ENCODE measurements at regions not wholly inside any gene's neighbourhood (a gene's known extent, or its start where the extent isn't known, plus 50 kb on each side); places are given as distances from the start of the nearest gene placed in this dataset.
"Not testable (repeated sequence)": the region's sequence is repeated elsewhere in the genome, so short reads cannot be mapped to it uniquely, and the experiment has no call there.

DNA sequence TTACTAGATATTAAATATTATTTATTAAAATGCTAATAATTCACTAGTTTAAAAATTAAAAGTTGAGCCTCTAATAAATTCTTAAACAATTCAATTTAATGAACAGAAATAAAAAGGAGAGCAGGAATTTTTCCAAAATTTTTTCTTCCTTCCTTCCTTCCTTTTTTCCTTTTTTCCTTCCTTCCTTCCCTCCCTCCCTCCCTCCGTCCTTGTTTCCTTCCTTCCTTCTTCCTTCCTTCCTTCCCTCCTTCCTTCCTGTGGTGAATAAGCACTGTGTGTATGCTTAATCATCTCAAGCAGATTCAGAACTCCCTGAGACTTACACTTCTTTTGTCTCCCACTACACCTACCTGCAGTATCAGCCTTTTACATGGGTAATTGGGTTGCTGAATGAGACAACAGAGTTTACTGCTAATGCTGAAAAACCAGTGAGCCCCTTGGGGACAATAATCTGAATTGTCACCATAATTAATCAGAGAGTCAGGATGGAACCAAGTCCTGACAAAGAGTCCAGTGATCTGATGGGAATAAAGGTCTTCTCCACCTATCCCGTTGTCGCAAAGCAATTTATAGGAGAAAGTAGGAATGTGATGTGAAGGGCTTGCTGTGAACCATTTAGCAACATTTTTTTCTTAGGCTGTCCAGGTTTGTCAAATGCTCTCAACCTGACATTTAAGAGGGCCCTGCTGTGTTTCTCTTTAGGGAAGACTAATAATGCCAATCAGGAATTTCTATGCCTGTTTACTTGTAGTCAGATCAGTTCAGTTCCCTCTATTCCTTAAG is 58.1 kb upstream of the CEP295 start:
- no peak for DNase-seq (ENCODE audit: low read depth)
- TF ChIP-seq POLR2A (IDR thresholded peaks at IDR 0.05; ENCODE audit: extremely low read depth, insufficient read length) (no peak), MYC (IDR thresholded peaks at IDR 0.05; ENCODE audit: low read depth, low read length) (no peak), CTCF (IDR thresholded peaks at IDR 0.05; ENCODE audit: low read depth, low read length) (no peak), MAX (IDR thresholded peaks at IDR 0.05; ENCODE audit: low read depth, low read length) (no peak)
- no peak overlapping the region for H3K4me3 ChIP-seq (ENCODE audit: low read depth, low read length)

- not testable (repeated sequence) for DNase-seq (ENCODE audit: low read depth)
Observed at GRCh38 chr11:93596171-93596570, 53.0 kb upstream of the SMCO4 start.

More at GRCh38 chr11:93596171-93596570, 53.0 kb upstream of the SMCO4 start:
- H3K4me3 ChIP-seq (ENCODE audit: low read depth, low read length): not testable (repeated sequence)

Measured in NB4 (cell line).